Body of pancreas (tissue), 4 donors: ENCODE measurements at regions not wholly inside any gene's neighbourhood (a gene's known extent, or its start where the extent isn't known, plus 50 kb on each side); places are given as distances from the start of the nearest gene placed in this dataset.

ENCODE experiments used
- CTCF ChIP-seq, 7 experiments: fragments of 450-650 bp in 4 of 7; fragments of 200-600 bp in 3 of 7; sonication (generic) in 3 of 7; IDR thresholded peaks; one replicate each; pipeline ENCODE4 v1.5.1; 2016 to 2019; ENCODE audit warnings: antibody characterized with exemption in 7 of 7
- POLR2A ChIP-seq, 3 donors: fragments of 450-650 bp; IDR thresholded peaks; one replicate each; pipeline ENCODE4 v1.6.1; 2016; ENCODE audit warnings: antibody characterized with exemption in 3 of 3, mild to moderate bottlenecking in 2 of 3

GRCh38 chr10:30528429-30528786, 94.4 kb downstream of the MAP3K8 start:
- TF ChIP-seq CTCF (IDR thresholded peaks at IDR 0.05): no peak
- no peak for TF ChIP-seq POLR2A (IDR thresholded peaks at IDR 0.05)
